Cerebellar nuclear complex (tissue), 1 donor: ENCODE measurements at regions not wholly inside any gene's neighbourhood (a gene's known extent, or its start where the extent isn't known, plus 50 kb on each side); places are given as distances from the start of the nearest gene placed in this dataset.
A peak's percentile ranks its signal among the peaks of the same experiment; 100 is the strongest.
"Not testable (repeated sequence)": the region's sequence is repeated elsewhere in the genome, so short reads cannot be mapped to it uniquely, and the experiment has no call there.

Experiments used
- DNase-seq, 2 experiments: peaks; one replicate each; lab custom pipeline; 2025; lab: John Stamatoyannopoulos, UW

DNA sequence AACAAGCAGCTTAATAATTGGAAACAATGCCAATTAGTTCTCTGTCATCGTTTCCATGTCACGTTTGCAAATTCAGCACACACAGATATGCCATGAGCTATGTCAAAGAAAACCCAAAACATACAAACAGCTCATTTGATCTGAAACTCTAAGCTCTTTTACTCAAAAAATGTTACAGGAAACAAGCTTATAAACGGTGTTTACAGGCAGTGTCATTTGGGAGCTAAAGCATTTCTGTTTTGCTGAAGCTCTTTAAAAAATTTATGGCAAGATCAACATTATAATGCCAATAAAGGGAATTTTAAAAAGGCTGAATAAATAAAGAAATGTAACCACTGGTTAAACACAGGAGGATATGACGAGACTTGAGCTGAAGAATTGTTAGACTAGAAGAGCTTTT lies 94.0 kb upstream of the HS3ST2 start:
- DNase-seq = no peak

DNA sequence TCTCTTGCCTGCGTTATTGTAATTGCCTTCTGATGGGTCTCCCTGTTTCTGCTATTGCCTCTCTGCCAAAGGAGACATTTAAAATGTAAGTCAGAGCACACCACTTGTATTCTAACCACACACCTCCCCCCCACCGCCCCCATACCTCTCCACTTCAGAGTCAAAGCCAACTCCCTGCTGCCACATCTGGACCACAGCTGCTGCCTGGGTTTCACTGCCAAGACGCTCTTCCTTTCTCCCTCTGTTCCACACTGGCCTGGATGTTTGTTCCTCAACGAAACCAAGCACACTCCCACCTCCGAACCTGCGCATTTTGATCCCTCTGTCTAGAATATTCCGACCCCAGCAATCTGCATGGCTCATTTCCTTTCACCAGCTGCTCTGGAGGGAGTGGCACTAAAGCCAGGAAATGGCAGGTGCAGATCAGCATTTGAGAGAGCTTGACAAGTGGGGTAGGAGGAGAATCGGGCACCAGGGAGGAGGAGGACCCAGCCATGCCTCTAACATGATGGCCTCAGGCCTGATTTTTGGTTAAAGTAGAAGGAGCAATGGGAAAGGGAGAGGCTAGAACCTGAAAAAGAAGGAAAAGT lies 92.4 kb upstream of the HS3ST2 start:
- DNase-seq = no peak

DNA sequence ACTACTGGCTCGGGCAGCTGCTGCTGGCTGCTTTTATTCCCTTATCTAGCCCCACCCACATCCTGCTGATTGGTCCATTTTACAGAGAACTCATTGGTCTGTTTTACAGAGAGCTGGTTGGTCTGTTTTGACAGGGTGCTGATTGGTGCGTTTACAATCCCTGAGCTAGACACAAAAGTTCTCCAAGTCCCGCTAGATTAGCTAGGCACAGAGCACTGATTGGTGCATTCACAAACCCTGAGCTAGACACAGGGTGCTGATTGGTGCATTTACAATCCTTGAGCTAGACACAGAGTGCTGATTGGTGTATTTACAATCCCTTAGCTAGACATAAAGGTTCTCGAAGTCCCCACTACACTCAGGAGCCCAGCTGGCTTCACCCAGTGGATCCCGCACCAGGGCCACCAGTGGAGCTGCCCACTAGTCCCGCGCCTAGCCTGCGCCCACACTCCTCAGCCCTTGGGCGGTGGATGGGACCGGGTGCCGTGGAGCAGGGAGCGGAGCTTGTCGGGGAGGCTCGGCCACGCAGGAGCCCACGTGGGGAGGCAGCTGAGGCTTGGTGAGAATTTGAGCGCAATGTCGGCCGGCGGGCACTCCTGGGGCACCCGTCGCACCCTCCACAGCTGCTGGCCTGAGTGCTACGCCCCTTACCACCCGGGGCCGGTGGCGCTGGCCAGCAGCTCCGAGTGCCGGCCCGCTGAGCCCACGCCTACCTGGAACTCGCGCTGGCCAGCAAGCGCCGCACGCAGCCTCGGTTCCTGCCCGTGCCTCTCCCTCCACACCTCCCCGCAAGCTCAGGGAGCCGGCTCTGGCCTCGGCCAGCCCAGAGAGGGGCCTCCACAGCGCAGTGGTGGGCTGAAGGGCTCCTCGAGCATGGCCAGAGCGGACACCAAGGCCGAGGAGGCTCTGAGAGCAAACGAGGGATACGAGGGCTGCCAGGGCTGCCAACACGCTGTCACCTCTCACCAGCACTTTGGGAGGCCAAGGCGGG lies 91.1 kb upstream of the HS3ST2 start:
- DNase-seq = not testable (repeated sequence)

DNA sequence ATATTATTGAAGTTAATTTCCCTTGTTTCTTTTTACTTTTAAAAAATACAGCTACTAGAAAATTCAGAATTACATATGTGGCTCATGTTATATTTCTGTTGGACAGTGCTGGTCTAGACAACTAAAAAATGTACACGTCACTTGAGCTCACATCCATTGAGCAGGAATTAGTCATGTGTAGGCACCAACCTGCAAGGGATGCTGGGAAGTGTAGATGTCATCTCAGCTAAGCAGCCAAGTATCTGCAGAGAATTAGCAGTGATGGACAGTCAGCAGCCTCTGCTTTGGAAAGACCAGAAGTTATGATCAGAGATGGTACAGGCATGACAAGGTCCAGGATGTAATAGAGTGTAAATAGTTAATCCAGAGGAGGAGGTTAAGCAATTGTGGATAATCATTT lies 87.1 kb upstream of the HS3ST2 start:
- DNase-seq = no peak

DNA sequence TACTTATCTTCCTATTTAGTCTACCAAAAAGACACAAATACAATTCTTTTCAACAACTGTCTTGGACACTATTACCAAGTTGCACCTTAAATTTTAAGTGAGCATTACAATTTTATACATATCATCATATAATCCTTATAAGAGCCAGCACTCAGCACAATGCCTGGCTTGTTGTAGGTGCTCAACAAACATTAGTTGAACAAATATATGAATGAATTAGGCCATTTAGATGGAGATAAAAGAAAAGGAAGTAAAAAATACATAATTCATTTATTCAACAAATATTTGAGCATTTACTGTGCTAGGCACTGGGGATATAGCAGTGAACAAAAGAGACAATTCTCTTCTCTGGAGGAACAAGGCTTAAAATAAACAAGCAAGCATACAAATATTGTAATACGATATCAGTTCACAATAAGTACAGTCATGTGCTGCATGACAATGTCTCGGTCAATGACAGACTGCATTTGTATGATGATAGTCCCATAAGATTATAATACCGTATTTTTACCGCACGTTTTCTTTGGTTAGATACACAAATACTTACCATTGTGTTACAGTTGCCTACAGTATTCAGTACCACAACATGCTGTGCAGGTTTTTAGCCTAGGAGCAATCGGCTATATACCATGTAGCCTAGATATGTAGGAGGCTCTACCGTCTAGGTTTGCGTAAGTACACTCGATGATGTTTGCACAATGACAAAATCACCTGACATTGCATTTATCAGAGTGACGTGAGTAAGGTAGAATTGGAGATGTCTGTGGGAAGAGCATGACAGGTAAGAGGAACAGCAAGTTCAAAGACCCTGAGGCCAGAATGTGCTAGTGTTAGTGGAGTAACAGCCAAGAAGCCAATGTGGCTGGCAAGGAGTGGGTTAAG lies 86.4 kb upstream of the HS3ST2 start:
- DNase-seq = no peak

DNA sequence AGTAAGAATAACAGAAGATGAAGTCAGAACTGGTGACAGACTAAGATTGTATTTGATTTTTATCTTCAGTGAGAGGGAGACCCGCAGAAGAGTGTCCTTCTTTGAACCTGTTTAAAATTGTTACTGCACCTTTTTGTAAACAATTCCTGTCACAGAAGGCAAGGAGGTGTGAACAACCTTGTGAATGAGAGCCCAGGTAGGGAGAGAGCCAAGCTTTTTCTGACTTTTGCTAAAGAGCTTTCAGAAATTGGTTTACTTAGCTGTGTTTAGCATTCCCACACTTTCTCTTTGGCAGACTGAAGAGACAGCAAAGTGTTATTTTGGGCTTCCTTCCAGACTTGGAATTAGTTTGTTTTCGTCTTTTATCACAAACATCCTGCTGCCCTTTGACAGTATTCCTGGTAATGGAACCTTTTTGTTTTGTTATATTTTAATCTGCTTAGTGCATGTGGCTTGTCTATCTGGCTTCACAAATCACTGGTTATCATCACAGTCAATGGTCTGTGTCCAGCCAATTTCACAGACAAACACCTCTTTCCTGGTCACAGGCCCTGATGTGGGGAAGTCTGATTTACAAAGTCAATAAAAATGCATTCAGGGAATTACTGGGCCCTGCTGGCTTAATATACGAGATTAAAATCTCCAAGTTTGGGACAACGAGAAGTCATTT lies 85.7 kb upstream of the HS3ST2 start:
- DNase-seq = no peak

DNA sequence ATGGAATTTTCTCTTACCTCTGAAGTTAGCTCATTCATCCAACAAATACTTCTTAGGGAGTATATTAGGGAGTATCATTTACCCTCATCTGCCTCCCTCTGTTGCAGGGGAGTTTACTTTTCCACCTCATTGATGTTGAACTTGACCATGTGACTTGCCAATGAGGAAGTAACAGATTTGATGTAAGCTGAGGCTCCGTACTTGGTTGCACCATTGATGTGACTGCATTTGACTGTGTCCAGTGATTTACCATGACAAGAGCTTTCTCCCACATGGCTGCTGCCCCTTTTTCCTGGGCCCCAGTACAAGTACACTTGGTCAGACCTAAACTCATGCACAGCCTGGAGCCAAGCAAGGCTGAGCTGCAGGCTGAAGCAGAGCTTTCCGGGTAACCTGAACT lies 81.6 kb upstream of the HS3ST2 start:
- no peak for DNase-seq

DNA sequence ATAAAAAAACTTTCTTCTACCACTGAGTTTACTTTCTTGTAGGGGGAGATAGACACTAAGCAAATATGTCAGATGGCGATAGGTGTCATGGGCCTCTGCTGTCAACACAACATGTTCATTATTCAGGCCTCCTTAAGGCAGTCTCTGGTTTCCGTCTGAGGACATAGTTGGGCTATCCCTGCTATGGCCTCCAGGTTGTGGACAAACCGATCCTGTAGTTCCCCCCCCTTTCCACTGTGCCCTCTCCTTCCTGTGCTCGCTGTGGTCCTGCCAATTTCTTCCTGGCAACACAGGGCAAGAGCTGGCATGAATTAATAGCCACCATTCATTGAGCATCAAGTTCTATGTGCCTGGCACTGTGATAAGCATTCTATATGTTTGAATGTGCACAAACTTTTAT lies 81.0 kb upstream of the HS3ST2 start:
- no peak for DNase-seq

DNA sequence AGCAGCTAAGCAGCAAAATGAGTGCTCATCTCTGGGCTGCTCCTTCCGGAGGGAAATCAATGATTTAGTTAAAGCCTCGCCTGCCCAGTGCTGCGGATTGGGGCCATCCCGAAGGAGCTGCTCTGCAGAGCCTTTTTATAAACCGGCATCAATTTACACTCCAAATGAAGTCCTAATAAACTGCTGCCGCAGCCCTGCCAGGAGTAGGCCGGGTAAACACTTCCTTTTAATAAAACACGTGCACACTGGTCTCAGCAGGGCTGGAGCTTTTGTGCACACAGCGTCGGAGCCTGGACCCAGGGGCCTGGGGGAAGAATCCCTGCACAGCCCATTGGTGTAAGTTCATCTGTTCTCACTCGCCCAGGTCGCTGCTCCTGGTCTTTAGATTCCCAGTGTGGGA lies 79.6 kb upstream of the HS3ST2 start:
- no peak for DNase-seq

DNA sequence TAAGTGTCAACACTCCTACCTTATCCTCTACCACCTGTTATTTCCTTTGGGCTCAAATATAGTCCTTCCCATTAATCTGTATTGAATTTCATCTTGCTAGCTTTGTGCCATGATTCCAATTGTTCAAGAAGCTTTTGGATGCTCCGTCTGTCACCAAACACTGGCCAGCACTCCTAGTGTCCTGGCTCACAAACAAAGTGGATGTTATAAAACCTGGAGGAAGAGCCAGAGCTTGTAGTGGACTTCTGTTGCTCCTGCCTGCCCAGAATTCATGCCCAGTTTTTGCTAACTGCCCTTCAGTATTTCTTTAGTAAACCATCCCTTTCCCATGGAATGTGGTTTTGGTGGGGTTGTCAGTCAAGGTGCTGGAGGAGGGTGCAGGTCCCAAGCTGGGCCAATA lies 77.2 kb upstream of the HS3ST2 start:
- peak; percentile 16 to 75 for DNase-seq

DNA sequence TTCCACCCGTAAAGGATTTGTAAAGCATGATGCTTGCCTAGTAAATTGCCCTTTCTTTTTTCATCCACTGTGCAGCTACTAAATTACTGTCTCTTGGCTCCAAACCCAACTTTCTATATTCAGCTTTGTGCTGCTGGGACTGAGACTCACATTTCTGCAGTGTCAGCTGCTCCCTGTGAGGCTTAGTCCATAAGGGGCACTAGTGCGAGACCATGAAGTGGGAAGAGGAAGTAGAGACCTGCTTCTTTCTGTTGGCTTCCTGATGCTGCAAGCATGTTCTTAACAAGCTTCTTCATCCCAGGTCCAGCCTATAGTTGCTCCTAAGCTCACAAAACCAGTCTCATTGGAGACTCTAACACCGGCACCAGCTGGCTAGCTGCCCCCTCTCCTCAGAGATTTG lies 74.9 kb upstream of the HS3ST2 start:
- no peak for DNase-seq

DNA sequence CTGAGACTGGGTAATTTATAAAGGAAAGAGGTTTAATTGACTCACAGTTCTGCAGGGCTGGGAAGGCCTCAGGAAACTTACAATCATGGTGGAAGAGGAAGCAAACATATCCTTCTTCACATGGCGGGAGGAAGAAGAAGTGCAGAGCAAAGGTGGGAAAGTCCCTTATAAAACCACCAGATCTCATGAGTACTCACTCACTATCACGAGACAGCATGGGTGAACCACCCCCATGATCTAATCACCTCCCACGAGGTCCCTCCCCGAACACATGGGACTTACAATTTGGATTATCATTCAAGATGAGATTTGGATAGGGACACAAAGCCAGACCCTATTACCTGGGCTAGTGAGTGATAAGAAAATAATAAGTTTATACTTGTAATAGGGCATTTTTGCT lies 70.6 kb upstream of the HS3ST2 start:
- DNase-seq = no peak

DNA sequence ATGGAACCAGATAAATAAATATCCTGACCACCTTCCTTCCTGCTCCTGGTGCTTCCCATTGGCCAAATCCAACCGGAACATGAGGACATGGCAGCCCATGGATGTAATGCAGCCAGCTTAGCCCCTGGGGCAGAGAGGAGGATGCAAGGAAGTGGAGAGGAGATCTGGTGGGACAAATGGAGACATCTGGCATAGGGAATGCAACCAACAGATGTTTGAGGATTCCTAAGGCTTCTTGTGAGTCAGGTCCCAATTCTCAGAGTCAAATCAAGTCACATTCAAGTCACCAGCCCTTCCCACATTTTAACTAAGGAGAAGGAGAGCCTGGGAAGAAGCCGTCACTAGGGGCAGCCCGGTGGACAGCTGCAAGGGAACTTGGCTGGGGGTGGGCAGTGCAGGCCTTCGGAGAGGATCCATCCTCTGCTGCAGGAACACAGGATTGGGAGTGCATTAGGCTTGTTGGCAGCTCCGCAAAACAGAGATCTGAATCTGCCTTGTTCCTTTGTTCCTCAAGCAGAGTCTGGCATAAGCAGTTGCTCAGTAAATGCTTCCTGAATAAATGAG lies 62.8 kb upstream of the HS3ST2 start:
- DNase-seq = no peak

DNA sequence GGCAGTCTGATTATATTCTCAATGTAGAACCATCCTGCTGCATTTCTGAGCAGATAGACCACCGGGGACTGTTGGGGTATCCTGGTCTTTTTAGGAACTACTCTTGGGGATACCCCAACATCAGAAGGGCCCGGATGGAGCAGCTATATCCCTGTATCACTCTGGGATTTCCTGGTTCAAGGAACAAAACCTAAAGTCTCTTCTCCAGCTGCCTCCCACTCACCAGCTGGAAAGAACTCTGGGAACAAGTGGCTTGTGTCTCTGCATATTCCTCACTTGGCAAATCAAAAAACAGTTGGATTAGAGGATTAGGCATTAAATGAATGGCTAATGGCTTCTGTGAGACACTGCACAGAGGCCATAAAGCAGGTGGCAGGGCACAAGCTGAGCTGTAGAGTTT lies 62.3 kb upstream of the HS3ST2 start:
- no peak for DNase-seq

DNA sequence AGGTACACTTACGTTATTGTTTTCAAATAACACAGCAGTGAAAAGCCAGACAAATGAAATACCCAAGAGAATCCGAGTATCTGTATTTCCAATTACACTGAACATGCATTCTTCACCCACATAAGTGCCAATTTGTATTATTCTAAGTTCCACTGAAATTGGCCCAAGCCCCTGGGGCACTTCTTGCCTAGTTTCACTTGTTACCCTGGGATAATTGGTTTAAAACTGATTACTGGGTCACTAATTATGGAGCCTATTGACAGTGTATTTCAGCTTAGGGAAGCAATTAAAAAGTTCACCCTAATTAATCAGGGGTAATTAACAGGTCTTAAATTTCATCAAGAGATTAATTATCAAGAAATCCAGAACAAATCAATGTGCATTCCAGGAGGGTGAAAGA lies 60.5 kb upstream of the HS3ST2 start:
- DNase-seq = no peak

DNA sequence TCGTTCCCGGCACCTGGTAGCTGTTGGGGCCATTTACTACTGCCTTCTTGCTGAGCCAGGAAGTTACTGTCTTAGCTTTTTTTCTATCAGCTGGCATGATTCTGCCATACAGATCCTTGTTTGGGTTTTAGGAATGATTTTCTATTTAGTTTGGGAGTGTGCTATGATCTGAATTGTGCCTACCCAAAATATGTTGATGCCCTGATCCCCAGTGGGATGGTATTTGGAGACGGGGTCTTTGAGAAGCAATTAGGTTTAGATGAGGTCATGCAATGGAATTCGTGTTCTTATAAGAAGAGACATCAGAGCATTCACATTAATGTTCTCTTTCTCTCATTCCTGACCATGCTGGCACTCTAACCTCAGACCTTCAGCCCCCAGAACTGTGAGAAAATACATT lies 59.4 kb upstream of the HS3ST2 start:
- no peak for DNase-seq

DNA sequence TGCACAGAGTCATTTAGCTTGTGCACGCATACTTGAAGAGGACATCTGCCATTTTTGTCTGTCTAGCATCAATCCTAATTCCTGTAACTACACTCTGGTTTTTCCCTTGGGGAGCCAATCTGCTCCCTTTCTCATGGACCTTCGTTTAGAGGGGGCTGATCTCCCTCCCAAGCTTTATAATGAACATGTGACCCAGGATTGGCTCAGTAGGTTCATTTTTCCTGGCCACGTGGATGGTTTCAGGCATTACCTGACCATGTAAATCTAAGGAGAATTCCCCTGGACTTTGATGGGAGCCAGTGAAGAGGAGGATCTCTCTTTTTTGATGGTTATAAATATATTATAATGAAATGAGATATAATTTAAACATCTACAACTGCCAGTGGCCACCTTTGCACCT lies 56.8 kb upstream of the HS3ST2 start:
- DNase-seq = no peak

DNA sequence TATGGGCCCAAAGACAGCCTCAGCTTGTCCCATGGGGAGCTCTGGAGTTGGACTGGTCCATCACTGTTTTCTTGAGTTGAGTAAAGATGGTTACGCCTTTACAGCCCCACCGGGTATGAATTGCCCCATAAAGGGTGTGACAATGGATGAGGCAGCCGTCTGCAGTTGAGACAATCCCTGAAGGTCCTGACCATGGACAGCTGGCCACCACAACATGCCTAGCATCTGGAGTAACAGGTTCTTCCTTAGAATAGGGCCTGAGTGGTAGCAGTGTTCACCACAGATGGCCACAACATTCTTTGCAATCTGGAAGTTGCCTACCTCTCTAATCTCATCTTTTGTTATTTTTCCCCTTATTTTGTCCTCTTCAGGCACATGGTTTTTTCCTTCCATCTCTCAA lies 51.5 kb upstream of the HS3ST2 start:
- DNase-seq = no peak

DNA sequence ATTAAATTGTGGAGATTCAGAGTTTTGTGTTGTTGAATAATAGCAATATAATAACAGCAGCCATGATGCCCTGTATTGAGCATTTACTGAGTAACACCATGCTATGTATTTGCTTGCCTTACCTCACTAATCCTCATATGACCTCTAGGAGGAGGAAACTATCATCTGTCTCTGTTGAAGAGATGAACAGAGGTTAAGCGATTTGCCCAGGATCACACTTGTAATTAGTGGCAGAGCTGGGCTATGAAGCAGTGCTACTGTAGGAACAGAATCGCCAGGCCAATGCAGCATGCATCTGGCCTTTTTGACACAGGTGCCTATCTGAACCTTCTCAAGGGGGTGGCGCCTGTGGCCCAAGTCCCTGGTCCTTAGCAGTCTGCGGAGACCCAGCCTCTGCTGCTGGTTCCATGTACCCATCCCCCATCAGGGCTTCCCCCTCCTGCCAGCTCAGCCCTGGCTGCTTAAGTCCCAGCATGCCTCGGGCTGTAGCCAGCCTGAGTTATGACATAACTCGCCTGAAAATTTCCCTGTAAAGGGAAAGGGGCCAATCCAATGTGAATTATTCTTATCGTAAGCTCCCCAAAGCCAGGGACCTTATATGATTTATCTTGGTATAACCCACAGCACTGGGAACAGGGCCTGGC lies 50.4 kb upstream of the HS3ST2 start:
- no peak for DNase-seq
